Ishikawa (cell line): ENCODE measurements at regions not wholly inside any gene's neighbourhood (a gene's known extent, or its start where the extent isn't known, plus 50 kb on each side); places are given as distances from the start of the nearest gene placed in this dataset.
A peak's percentile ranks its signal among the peaks of the same experiment; 100 is the strongest.

ENCODE experiments used
- CEBPB ChIP-seq: IDR thresholded peaks from 2 replicates; pipeline ENCODE4 v1.6.1; 2012
- CREB1 ChIP-seq: IDR thresholded peaks from 2 replicates; pipeline ENCODE4 v1.6.1; 2012; ENCODE audit warnings: low read depth
- EGR1 ChIP-seq: IDR thresholded peaks from 2 replicates; pipeline ENCODE4 v1.6.1; 2012
- EP300 ChIP-seq: IDR thresholded peaks from 2 replicates; pipeline ENCODE4 v1.6.1; 2012; ENCODE audit warnings: borderline replicate concordance
- FOXM1 ChIP-seq: IDR thresholded peaks from 2 replicates; pipeline ENCODE4 v1.6.1; 2012; ENCODE audit warnings: low read depth, borderline replicate concordance
- MAX ChIP-seq: IDR thresholded peaks from 2 replicates; pipeline ENCODE4 v1.6.1; 2012
- NFIC ChIP-seq: IDR thresholded peaks from 2 replicates; pipeline ENCODE4 v1.6.1; 2012
- RAD21 ChIP-seq: IDR thresholded peaks from 2 replicates; pipeline ENCODE4 v1.6.1; 2012; ENCODE audit warnings: low read depth
- REST ChIP-seq: IDR thresholded peaks from 2 replicates; pipeline ENCODE4 v1.6.1; 2012; ENCODE audit warnings: low read depth, mild to moderate bottlenecking
- TAF1 ChIP-seq: IDR thresholded peaks from 2 replicates; pipeline ENCODE4 v1.6.1; 2012; ENCODE audit warnings: low read depth, mild to moderate bottlenecking
- TCF12 ChIP-seq: IDR thresholded peaks from 2 replicates; pipeline ENCODE4 v1.6.1; 2012; ENCODE audit warnings: low read depth
- TEAD4 ChIP-seq: IDR thresholded peaks from 2 replicates; pipeline ENCODE4 v1.6.1; 2012
- YY1 ChIP-seq: IDR thresholded peaks from 2 replicates; pipeline ENCODE4 v1.6.1; 2012; ENCODE audit warnings: low read depth
- ZBTB7A ChIP-seq: IDR thresholded peaks from 2 replicates; pipeline ENCODE4 v1.6.1; 2012; ENCODE audit warnings: low read depth
- TF ChIP-seq, protein P1 (sequence below): IDR thresholded peaks from 2 replicates; pipeline ENCODE4 v1.6.1; 2012

- no peak for TF ChIP-seq RAD21
- no peak for TF ChIP-seq NFIC
- TF ChIP-seq ZBTB7A, result no peak
- no peak for TF ChIP-seq TEAD4
- no peak for TF ChIP-seq YY1
- no peak for TF ChIP-seq MAX
- TF ChIP-seq TCF12, result no peak
- TF ChIP-seq, protein P1, sequence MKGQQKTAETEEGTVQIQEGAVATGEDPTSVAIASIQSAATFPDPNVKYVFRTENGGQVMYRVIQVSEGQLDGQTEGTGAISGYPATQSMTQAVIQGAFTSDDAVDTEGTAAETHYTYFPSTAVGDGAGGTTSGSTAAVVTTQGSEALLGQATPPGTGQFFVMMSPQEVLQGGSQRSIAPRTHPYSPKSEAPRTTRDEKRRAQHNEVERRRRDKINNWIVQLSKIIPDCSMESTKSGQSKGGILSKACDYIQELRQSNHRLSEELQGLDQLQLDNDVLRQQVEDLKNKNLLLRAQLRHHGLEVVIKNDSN, result no peak
- no peak for TF ChIP-seq FOXM1
- no peak for TF ChIP-seq REST
- no peak for TF ChIP-seq CEBPB
- no peak for TF ChIP-seq EGR1
- TF ChIP-seq TAF1, result no peak
- TF ChIP-seq EP300, result no peak
- no peak for TF ChIP-seq CREB1
Observed at GRCh38 chr2:167510071-167510759, 621.9 kb downstream of the XIRP2 start.

- TF ChIP-seq TEAD4 (peak; percentile 68), TCF12 (0 out of 2 replicates have a peak, but pooled peaks have one; percentile 35), MAX (no peak), FOXM1 (peak; percentile 47; the same call in 1 of the 2 replicates), EP300 (peak; percentile 71; the same call in 1 of the 2 replicates), NFIC (peak; percentile 88), REST (no peak)
Observed at GRCh38 chr2:167509586-167509985, 621.3 kb downstream of the XIRP2 start.

DNA sequence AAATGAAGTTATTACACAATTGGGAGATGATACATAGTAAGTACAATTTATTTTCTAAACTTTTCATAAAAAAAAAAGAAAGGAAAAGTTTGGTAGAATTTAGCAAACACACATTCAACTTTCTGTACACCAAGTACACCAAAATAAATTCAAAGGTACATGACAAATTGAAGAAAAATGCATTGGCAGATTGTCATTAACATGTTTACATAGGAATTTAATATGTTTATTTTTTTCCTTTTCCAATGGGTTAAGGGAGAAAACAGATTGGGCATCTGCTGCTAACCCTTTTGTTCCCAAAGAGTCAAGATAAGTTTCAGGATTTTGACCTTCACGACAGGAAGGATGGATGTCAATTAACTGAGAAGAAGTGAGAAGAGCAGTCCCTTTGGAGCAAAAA lies 620.4 kb downstream of the XIRP2 start:
- TF ChIP-seq NFIC (no peak), TCF12 (no peak), EP300 (no peak), ZBTB7A (no peak), TEAD4 (no peak), YY1 (no peak)

DNA sequence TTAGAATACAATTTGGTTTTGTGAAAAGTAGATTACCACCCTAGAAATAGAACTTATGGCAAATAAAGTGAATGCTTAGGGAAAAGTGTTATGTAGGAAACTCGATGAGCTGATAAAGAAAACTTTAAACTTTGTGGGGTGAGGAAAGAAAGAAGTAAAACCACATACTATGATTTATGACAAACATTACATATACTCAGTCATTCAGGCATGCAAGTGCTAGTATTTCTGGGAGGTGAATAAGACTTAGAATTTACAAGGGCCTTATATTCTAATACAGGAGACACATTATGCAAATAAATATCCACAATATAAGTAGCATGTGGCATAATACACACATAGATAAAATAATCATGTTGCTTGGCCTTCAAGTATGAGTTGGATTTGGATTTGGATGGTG lies 618.1 kb downstream of the XIRP2 start:
- TF ChIP-seq TEAD4 (no peak), TCF12 (no peak), EP300 (no peak), RAD21 (no peak), REST (no peak), MAX (no peak), TAF1 (no peak), ZBTB7A (no peak), CEBPB (no peak), FOXM1 (no peak), EGR1 (no peak), NFIC (no peak), CREB1 (no peak), YY1 (no peak)
- TF ChIP-seq, protein P1, result no peak
